Liver (tissue), 8 donors: ENCODE measurements at regions not wholly inside any gene's neighbourhood (a gene's known extent, or its start where the extent isn't known, plus 50 kb on each side); places are given as distances from the start of the nearest gene placed in this dataset.

Experiments used
- DNase-seq: peaks from one replicate; pipeline ENCODE4 v3.0.0-alpha.2; 2017; ENCODE audit warnings: low spot score
- H3K27ac ChIP-seq, 2 donors: one replicate each; pipeline ENCODE4 v1.7.0; 2013; ENCODE audit warnings: inconsistent platforms in 2 of 2, low read length in 2 of 2, control low read depth in 1 of 2, low read depth in 1 of 2, mild to moderate bottlenecking in 1 of 2
- H3K27me3 ChIP-seq, 4 donors: one replicate each; pipeline versions ENCODE4 v1.6.1 to v1.7.0; 2013; ENCODE audit warnings: low read length in 3 of 4, inconsistent platforms in 1 of 4, mild to moderate bottlenecking in 1 of 4, moderate library complexity in 1 of 4; ENCODE audit not compliant: control insufficient read depth in 4 of 4, insufficient read depth in 4 of 4
- H3K36me3 ChIP-seq, 4 donors: one replicate each; pipeline versions ENCODE4 v1.6.1 to v1.7.0; 2013; ENCODE audit warnings: low read length in 3 of 4, mild to moderate bottlenecking in 3 of 4, low read depth in 1 of 4, moderate library complexity in 1 of 4; ENCODE audit not compliant: control insufficient read depth in 4 of 4, insufficient read depth in 3 of 4
- H3K4me1 ChIP-seq, 4 donors: one replicate each; pipeline versions ENCODE4 v1.6.1 to v1.7.0; 2013; ENCODE audit warnings: low read length in 3 of 4, mild to moderate bottlenecking in 3 of 4, moderate library complexity in 1 of 4; ENCODE audit not compliant: control insufficient read depth in 4 of 4, insufficient read depth in 4 of 4
- H3K4me3 ChIP-seq, 3 donors: one replicate each; pipeline versions ENCODE4 v1.6.1 to v1.7.0; 2013; ENCODE audit warnings: low read length in 3 of 3, control low read depth in 1 of 3, low read depth in 1 of 3, mild to moderate bottlenecking in 1 of 3
- H3K9ac ChIP-seq, 2 donors: one replicate each; pipeline ENCODE4 v1.7.0; 2013; ENCODE audit warnings: low read length in 2 of 2, mild to moderate bottlenecking in 2 of 2, moderate library complexity in 2 of 2, control low read depth in 1 of 2, low read depth in 1 of 2
- H3K9me3 ChIP-seq, 4 donors: one replicate each; pipeline versions ENCODE4 v1.6.1 to v1.7.0; 2013; ENCODE audit warnings: low read length in 3 of 4; ENCODE audit not compliant: control insufficient read depth in 4 of 4
- EGR1 ChIP-seq, 2 donors: IDR thresholded peaks; 2 replicates each; pipeline ENCODE4 v1.6.1; 2016 to 2018; ENCODE audit warnings: antibody characterized with exemption in 2 of 2, low read depth in 2 of 2
- FOXA1 ChIP-seq: IDR thresholded peaks from 2 replicates; pipeline ENCODE4 v1.6.1; 2016; ENCODE audit warnings: antibody characterized with exemption
- GABPA ChIP-seq, 2 donors: IDR thresholded peaks in 1 of 2; conservative IDR thresholded peaks in 1 of 2; 2 replicates each; pipeline ENCODE4 v1.6.1; 2016; ENCODE audit warnings: antibody characterized with exemption in 2 of 2, mild to moderate bottlenecking in 1 of 2, moderate library complexity in 1 of 2
- HNF4G ChIP-seq: IDR thresholded peaks from 2 replicates; pipeline ENCODE4 v1.6.1; 2016; ENCODE audit warnings: antibody characterized with exemption
- REST ChIP-seq: IDR thresholded peaks from 2 replicates; pipeline ENCODE4 v1.6.1; 2016; ENCODE audit warnings: antibody characterized with exemption, mild to moderate bottlenecking
- TAF1 ChIP-seq: conservative IDR thresholded peaks from 2 replicates; pipeline ENCODE4 v1.6.1; 2016; ENCODE audit warnings: antibody characterized with exemption, mild to moderate bottlenecking
- YY1 ChIP-seq: IDR thresholded peaks from 2 replicates; pipeline ENCODE4 v1.6.1; 2016; ENCODE audit warnings: antibody characterized with exemption, mild to moderate bottlenecking
- WGBS: extraction: QIAGEN DNeasy Blood & Tissue Kit; methylation state at CpG from one replicate; pipeline ENCODE4 v1.1.7; 2013; 5-methylcytosine and 5-hydroxymethylcytosine counted together
- TF ChIP-seq, protein P1 (sequence below): fragments of 150-350 bp; IDR thresholded peaks from 2 replicates; pipeline ENCODE4 v1.5.1; 2017; ENCODE audit warnings: improper control_type of control experiment, low read depth, low read length; ENCODE audit not compliant: missing input control
- TF ChIP-seq, protein P2 (sequence below): IDR thresholded peaks from 2 replicates; pipeline ENCODE4 v1.6.1; 2016; ENCODE audit warnings: antibody characterized with exemption
- donor health status: healthy.
- donor health status: healthy.
- donor health status: healthy.
- donor health status: healthy.
- donor health status: healthy.

- H3K27ac ChIP-seq, result no peak overlapping the region
- H3K4me1 ChIP-seq, result peaks cover 2 to 28% (median 15%) of the 10 kb centered on the region in 4 donors
- no peak overlapping the region for H3K4me3 ChIP-seq
- TF ChIP-seq REST, result no peak
- no peak for TF ChIP-seq FOXA1
- TF ChIP-seq TAF1, result no peak
- no peak for TF ChIP-seq YY1
- TF ChIP-seq HNF4G, result no peak
- no peak overlapping the region for H3K9ac ChIP-seq
- 91% methylated on average over 4 of the region's 4 CpGs for WGBS
- no peaks in the 10 kb centered on the region for H3K27me3 ChIP-seq
- peaks cover 0 to 4% (median 0%) of the 10 kb centered on the region in 4 donors for H3K9me3 ChIP-seq
- no peak for DNase-seq
- H3K36me3 ChIP-seq, result no peaks in the 10 kb centered on the region
Observed at GRCh38 chr21:28371713-28372112, 621.0 kb downstream of the LTN1 start.

GRCh38 chr21:28359300-28359699 lies 633.4 kb downstream of the LTN1 start:
- no peak overlapping the region for H3K27ac ChIP-seq

More at GRCh38 chr21:28359300-28359699, 633.4 kb downstream of the LTN1 start:
- H3K27me3 ChIP-seq, result no peaks in the 10 kb centered on the region
- no peak for DNase-seq
- no peaks in the 10 kb centered on the region for H3K4me1 ChIP-seq
- no peak overlapping the region for H3K9ac ChIP-seq
- TF ChIP-seq, protein P1, sequence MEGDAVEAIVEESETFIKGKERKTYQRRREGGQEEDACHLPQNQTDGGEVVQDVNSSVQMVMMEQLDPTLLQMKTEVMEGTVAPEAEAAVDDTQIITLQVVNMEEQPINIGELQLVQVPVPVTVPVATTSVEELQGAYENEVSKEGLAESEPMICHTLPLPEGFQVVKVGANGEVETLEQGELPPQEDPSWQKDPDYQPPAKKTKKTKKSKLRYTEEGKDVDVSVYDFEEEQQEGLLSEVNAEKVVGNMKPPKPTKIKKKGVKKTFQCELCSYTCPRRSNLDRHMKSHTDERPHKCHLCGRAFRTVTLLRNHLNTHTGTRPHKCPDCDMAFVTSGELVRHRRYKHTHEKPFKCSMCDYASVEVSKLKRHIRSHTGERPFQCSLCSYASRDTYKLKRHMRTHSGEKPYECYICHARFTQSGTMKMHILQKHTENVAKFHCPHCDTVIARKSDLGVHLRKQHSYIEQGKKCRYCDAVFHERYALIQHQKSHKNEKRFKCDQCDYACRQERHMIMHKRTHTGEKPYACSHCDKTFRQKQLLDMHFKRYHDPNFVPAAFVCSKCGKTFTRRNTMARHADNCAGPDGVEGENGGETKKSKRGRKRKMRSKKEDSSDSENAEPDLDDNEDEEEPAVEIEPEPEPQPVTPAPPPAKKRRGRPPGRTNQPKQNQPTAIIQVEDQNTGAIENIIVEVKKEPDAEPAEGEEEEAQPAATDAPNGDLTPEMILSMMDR, result no peak
- TF ChIP-seq EGR1 (IDR thresholded peaks at IDR 0.05; ENCODE audit: low read depth in 2 of 2) (no peak), REST (no peak), GABPA (IDR thresholded peaks at IDR 0.05 in 1 of 2, conservative IDR thresholded peaks at IDR 0.05 in 1 of 2) (no peak)
- TF ChIP-seq, protein P2, sequence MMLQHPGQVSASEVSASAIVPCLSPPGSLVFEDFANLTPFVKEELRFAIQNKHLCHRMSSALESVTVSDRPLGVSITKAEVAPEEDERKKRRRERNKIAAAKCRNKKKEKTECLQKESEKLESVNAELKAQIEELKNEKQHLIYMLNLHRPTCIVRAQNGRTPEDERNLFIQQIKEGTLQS, result no peak
- H3K36me3 ChIP-seq, result no peaks in the 10 kb centered on the region
- no peak overlapping the region for H3K4me3 ChIP-seq
- H3K9me3 ChIP-seq, result no peaks in the 10 kb centered on the region
